HL-60 (cell line): ENCODE measurements at regions not wholly inside any gene's neighbourhood (a gene's known extent, or its start where the extent isn't known, plus 50 kb on each side); places are given as distances from the start of the nearest gene placed in this dataset.

Experiments
- DNase-seq, 2 experiments: peaks; one replicate each; pipeline ENCODE4 v3.0.0-alpha.2; 2010 to 2020; ENCODE audit warnings: low read depth in 1 of 2, low spot score in 1 of 2
- H3K27ac ChIP-seq: fragments of 250-450 bp; sonication (Bioruptor Pico); replicated peaks from 2 replicates; pipeline ENCODE4 v1.5.1; 2020; ENCODE audit warnings: mild to moderate bottlenecking, moderate library complexity
- H3K27me3 ChIP-seq: fragments of 250-450 bp; sonication (Bioruptor Pico); 2 replicates; pipeline ENCODE4 v1.5.1; 2021; ENCODE audit warnings: mild to moderate bottlenecking, moderate library complexity; ENCODE audit not compliant: insufficient read depth, poor library complexity, severe bottlenecking
- H3K4me3 ChIP-seq: replicated peaks from 2 replicates; pipeline ENCODE4 v1.5.1; 2011; ENCODE audit warnings: mild to moderate bottlenecking, control low read depth, low read length; ENCODE audit not compliant: insufficient read depth
- GABPA ChIP-seq: IDR thresholded peaks from 2 replicates; pipeline ENCODE4 v1.6.1; 2012; ENCODE audit warnings: low read depth
- POLR2AphosphoS5 ChIP-seq: IDR thresholded peaks from 2 replicates; pipeline ENCODE4 v1.6.1; 2012; ENCODE audit warnings: low read depth
- REST ChIP-seq: IDR thresholded peaks from 2 replicates; pipeline ENCODE4 v1.6.1; 2012; ENCODE audit warnings: low read depth; ENCODE audit not compliant: insufficient replicate concordance
- SPI1 ChIP-seq: IDR thresholded peaks from 2 replicates; pipeline ENCODE4 v1.6.1; 2012; ENCODE audit warnings: low read depth, mild to moderate bottlenecking, borderline replicate concordance
- TF ChIP-seq, protein P1 (sequence below): IDR thresholded peaks from one replicate; pipeline ENCODE4 v1.5.1; 2011; ENCODE audit warnings: low read length, control low read depth, inconsistent platforms; ENCODE audit not compliant: insufficient read depth

- no peak for TF ChIP-seq POLR2AphosphoS5
- H3K4me3 ChIP-seq, result no peak overlapping the region
- H3K27ac ChIP-seq, result no peak overlapping the region
- H3K27me3 ChIP-seq, result no peaks in the 10 kb centered on the region
- no peak for DNase-seq
Observed at GRCh38 chr10:111478651-111479050, 401.8 kb downstream of the ADRA2A start.

- TF ChIP-seq GABPA (no peak), POLR2AphosphoS5 (no peak), REST (no peak), SPI1 (no peak)
- TF ChIP-seq, protein P1, sequence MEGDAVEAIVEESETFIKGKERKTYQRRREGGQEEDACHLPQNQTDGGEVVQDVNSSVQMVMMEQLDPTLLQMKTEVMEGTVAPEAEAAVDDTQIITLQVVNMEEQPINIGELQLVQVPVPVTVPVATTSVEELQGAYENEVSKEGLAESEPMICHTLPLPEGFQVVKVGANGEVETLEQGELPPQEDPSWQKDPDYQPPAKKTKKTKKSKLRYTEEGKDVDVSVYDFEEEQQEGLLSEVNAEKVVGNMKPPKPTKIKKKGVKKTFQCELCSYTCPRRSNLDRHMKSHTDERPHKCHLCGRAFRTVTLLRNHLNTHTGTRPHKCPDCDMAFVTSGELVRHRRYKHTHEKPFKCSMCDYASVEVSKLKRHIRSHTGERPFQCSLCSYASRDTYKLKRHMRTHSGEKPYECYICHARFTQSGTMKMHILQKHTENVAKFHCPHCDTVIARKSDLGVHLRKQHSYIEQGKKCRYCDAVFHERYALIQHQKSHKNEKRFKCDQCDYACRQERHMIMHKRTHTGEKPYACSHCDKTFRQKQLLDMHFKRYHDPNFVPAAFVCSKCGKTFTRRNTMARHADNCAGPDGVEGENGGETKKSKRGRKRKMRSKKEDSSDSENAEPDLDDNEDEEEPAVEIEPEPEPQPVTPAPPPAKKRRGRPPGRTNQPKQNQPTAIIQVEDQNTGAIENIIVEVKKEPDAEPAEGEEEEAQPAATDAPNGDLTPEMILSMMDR, result no peak
- no peaks in the 10 kb centered on the region for H3K27me3 ChIP-seq
- no peak overlapping the region for H3K4me3 ChIP-seq
- H3K27ac ChIP-seq, result no peak overlapping the region
- no peak for DNase-seq
Observed at GRCh38 chr10:111479966-111480365, 403.1 kb downstream of the ADRA2A start.

DNA sequence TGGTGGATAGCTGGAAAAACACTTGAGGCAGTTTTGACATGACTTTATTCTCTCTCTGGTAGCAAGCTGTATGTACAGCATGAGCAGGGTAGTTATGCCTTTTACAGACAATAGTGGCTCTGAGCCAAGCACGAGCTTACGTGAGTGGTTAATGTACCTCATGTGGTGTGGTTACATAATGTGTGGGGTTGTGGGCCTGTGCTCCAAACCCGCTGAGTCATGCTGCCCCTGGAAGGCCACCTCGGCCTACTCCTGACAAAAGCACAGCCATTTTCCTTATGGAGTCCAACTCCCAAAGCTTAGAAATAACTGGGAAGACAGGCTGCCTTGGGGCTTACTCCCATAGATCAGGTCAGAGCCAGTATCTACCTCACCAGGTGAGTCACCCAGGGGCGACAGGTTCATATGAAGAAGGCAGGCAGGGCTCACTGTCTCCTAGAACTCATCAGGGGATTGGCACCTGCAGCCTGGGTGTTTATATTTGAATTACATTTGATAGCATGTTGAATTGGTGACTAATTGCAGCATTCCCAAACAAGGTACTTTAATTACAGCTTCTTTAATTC is 404.5 kb downstream of the ADRA2A start:
- DNase-seq, result no peak
- no peak for TF ChIP-seq GABPA
- TF ChIP-seq SPI1, result no peak
- no peak for TF ChIP-seq POLR2AphosphoS5
- TF ChIP-seq, protein P1, result no peak
- no peak for TF ChIP-seq REST
- Histone ChIP-seq H3K27ac (no peak overlapping the region), H3K4me3 (no peak overlapping the region), H3K27me3 (no peaks in the 10 kb centered on the region)

- no peaks in the 10 kb centered on the region for H3K27me3 ChIP-seq
- no peak overlapping the region for H3K4me3 ChIP-seq
- TF ChIP-seq REST (no peak), POLR2AphosphoS5 (no peak), SPI1 (no peak), GABPA (no peak)
- TF ChIP-seq, protein P1, result no peak
- no peak overlapping the region for H3K27ac ChIP-seq
- DNase-seq, result no peak
Observed at GRCh38 chr10:111481866-111482265, 405.0 kb downstream of the ADRA2A start.
